HG02981 (cell line): ENCODE measurements at regions not wholly inside any gene's neighbourhood (a gene's known extent, or its start where the extent isn't known, plus 50 kb on each side); places are given as distances from the start of the nearest gene placed in this dataset.

ENCODE experiments used
- ATAC-seq: cut with Tn5 transposase; IDR thresholded peaks from one replicate; pipeline ENCODE4 v1.9.1; 2021; ENCODE audit warnings: mild to moderate bottlenecking, moderate library complexity; ENCODE audit not compliant: unreplicated experiment

DNA sequence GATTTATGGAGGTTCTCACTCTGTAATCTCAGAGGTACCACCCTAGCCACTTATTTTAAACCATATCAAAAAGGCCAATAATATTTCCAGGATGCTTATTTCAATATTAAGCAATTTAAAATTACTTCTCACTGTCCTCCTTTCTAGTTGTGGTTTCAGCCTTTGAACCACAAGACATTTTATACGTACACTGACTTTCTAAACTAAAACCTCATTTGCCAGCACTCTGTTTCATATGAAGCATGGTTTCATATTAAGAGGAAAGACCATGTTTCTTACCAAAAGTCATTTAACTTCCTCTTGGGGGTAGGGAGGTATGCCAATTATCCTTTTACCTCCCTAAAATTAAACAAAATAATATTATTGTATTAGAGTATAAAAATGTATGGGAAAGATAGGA, 399.8 kb downstream of the CDH7 start:
- ATAC-seq = peak; percentile 67

DNA sequence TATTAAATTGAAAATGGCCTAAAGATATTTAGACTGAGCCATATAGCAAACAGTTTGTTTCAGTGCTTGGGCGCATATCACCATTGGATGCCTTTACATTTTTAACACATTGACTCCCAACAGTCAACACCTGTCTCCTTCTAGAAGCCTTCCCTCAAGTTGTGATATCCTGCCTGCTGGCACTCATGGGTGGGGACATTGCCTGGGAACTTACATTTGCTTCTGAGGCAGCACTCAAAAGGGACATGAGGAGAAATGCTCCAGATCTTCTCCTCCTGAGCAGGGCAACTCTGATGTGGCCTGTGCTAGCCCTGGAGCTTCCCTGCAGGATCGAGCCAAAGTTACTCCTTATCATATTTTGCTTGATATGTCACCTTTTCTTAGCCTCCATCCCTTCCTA, 392.2 kb downstream of the CDH7 start:
- ATAC-seq = no peak

DNA sequence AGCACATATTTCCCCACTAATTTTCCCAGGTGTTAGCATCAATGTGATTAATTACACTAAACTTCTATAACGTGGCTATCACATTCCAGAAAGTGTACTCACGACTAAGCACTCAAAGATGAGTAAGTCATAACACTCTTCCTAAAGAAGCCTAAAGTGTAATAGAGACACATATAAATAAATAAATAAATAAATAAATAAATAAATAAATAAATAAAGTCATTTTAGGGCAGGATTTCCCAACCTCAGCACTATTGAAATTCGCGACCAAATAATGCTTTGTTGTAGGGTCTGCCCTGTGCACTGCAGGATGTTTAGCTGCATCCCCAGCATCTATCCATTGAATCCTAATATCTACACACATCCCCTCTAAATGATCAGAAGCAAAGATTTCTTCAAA, 390.9 kb downstream of the CDH7 start:
- no peak for ATAC-seq

DNA sequence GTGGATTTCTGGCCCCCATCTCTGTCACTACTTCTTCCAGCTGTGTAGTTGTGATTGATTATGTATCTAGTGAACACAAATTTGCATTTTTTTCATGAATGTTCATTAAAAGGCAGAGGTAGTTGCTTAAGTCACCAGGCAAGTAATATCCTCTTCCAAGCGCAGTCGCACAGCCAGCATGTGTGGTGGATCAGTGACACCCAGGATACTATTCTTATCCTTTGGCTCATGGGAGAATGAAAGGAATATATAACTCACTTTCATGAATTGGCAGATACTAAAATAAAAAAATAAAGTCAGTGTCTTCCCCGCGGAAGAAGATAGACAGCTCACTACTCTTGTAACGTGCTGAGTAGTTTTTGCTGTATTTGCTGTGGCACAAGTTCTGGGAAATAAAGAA, 387.8 kb downstream of the CDH7 start:
- no peak for ATAC-seq

DNA sequence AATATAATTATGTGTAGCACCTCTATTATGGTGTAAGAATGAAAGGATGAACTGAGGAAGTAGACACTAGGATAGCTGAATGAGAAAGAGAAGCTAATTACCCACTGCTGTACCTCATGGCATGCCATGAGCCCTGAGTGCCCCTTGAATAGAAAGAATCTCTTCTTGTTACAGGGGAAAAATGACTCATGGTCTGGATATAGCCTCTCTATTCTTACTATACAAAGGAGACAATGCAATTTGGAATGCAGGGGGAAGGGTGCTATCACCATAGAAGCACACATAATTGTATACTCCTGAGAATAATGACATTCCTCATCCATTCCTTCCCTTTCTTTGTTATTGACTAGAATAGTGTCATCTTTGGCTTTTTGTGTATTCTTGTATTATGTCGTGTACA, 385.2 kb downstream of the CDH7 start:
- no peak for ATAC-seq

DNA sequence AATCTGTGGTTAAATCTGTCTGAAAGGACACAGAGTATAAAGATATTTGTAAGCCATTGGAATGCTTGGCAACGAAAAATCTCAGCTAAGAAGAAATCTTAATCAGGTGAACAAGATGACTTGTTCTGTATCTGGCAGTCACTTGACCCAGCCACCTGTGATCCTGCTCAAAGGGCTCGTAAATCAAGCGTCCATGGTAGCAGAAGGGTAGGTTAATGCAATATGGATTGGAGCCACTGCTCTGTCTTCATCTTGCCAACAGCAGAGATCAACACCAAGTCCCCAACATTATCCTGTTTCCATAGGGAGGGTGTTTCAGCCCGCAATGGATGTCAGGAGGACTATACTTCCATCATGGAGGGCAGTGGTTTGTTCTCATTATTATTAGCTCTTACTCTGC, 378.4 kb downstream of the CDH7 start:
- no peak for ATAC-seq

DNA sequence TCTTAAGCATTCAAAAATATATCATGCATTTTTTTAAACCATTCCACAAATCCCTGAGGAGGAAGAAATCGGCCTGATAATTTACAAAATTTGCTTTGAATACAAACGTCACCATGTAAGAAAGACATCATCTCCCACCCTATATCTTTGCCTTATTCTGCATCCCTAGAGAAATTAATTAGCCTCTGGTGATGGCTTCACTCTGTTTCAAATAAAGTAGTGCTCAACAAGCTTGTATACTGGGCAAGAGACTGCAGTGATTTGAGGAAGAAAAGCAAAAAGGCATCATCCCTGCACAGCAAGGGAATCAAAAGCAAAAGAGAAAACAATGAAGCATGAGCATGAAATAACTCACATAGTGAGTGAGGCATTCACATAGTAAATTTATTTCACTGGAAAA, 375.5 kb downstream of the CDH7 start:
- no peak for ATAC-seq

DNA sequence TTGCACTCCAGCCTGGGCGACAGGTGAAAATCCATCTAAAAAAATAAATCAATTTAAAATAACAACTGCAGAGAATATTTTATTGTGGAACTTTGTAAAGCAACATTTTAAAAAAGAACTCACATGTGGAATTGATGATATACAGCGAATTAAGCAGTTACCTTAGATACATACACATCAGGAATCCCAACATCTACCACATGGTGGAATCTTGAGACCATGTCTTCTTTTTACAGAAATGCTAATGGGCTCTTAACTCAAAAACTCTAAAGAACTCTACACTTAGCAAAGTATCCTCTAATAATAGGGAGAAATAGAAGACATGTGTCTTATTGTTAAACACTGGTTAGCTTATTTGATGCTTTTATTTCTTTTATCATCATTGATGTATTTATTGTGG, 373.6 kb downstream of the CDH7 start:
- ATAC-seq = no peak

DNA sequence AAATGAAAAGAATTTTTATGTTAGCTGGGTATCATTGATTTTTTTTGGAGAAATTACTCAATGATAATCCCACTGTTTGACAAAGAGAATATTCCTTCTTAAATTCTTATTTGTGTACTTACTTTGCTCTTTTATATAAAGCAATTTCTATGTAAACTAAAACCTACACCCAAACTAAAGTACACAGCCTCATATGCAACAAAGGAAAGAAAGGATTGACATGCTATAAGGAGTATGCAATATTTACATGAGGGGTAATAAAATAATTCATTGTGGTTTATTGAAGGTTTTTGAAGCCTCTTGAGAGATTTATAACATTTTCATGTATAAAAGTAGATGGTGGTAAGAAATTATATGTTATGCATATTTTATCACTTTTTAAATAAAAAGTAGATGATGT, 368.5 kb downstream of the CDH7 start:
- no peak for ATAC-seq

DNA sequence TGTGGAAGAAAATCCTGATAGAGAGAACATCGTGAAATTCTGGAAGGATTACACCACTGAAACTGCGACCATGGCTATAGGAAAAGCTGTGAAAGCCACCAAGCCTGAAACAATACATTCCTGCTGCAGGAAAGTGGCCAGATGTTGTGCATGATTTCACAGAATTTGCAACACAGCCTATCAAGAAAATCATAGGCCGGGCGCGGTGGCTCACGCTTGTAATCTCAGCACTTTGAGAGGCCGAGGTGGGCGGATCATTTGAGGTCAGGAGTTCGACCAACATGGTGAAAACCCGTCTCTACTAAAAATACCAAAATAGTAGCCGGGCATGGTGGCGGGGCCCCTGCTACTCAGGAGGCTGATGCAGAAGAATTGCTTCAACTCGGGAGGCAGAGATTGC, 360.2 kb downstream of the CDH7 start:
- ATAC-seq = no peak

DNA sequence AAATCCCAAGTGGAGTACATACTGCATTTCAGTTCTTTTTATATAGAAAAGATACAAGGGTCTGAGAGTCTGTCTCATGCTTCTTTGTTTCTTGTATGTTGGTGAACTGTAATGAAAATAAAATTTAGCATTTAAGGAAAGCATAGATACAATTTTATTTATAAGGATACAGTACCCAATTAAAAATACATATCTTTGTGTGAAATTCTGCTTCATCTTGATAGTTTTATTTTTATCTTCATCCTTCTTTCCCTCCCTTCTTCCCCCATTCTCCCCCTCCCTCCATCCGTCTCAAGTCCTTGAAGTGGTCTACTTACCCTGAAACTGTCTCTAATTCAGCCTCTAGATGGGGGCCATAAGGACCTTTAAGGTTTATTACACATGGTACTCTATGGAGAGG, 359.8 kb downstream of the CDH7 start:
- no peak for ATAC-seq

DNA sequence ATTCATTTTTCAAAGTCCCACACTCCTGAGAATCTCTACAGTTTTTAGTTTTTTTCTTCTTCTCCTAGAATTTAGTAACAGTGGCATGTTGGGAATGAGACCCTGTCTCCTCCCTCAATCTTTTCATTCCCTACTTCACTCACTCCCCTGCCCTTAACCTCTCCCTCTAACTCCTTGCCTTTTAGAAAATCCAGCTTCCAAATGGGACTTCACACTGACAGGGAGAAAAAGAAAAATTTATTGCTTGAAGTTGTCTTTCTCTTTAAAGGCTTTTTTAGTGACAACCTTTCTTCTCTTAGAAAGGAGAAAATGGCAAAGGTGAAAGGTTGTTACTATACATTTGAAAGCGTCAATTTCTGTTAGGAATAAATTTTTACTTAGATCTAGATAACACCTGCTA, 359.2 kb downstream of the CDH7 start:
- ATAC-seq = no peak

DNA sequence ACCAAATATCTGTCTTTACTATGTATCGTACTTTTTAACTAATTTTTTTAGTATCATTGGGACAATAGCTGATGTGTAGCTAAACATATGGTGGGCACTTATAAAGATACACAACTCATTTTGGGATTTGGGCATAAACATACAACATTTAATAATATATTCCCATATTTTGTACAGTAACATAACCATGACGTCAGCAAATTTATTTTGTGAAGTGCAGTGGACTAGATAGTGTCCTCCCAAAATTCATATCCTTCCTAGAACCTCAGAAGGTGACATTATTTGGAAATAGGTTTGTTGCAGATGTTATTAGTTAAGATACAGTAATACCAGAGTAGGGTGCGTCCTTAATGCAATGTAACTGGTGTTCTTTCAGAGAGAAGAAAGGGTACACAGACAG, 356.7 kb downstream of the CDH7 start:
- no peak for ATAC-seq

DNA sequence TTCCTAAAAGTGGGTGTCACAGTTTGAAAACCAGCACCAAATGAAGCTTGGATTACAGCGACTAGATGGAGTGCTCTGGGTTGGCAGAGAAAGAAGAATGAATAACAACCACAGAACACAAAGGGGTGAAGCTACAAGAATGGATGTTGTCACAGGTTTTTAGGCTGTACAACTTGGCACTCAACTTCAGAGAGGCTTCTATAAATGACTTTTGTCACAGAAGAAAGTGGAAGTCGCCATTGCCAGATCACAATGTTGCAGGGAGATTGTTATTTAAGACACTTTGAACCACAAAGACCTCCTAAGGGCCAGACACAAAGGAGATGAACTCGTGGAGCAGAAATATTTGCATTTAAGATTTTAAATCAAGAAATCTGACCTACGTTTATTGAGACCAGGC, 354.2 kb downstream of the CDH7 start:
- no peak for ATAC-seq

DNA sequence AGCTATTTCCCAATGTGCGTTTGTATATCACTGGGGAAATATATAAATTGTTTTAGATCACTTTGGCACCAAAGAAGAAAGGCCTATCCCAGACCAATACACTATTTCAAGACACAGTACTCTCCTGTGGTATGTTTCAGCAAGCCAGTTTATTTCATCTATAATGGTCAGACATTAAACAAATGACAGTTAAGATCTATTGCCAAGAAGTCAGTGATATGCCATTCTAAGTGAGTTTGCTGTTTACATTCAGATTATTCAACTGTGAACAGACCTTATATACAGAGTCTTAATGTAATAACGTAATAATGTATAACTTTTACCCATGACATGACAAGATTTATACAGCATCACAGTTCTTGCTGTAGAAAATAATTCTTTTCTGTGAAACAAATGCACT, 352.7 kb downstream of the CDH7 start:
- no peak for ATAC-seq

DNA sequence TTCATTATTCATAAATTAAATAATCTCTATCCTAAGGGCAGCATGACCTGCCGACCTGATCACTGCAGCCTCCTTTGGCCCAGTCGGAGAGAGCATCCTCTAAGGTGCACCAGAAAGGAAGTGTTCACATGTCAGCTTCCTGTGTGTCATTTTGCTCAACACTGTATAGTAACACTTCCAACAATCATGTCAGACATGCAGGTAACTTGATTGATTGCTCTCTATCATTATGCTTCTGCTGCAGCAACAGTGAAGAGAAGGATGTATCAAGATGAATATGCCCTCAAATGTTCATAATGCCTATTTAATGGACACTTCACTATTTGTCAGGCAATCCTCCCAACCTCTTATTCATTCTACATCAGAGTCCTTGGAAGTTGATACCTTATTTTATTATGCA, 332.3 kb downstream of the CDH7 start:
- no peak for ATAC-seq

DNA sequence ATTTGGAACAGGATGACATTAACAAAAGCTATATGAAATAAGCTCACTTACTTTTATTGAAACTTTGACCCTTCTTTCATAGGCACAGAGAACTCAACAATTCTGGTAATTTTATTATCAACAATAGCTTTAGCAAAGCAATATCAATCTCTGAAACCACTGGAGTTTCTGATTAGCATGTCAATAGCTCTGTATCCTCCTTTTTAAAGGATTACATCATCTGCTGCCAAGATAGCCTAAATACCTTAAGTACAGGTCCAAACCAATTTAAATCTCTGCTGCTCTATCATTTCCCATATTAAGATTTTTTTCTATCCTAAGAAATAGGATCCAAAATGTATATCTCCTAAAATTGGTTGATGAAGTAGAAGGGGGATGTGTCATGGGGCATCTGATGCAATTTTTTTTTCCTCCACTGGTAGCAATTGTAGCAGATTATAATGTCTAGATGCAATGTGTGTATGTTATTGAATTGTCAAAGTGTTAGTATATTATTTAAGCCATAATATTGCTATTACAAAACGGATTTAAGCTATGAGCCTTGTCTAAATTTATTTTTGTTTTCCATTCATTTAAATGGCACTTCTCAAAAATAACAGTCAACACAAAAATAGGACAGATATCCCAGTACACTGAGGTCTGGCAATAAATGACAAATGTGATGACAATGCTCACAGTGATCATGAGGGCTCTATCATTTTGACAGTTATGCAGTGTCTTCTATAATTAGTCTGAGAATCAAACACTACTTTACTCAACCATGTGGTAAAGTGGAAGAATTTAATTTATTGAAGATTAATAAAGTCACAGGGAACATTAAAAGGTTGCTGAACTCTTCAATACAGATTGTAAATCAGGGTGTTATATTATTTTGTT, 328.4 kb downstream of the CDH7 start:
- no peak for ATAC-seq

DNA sequence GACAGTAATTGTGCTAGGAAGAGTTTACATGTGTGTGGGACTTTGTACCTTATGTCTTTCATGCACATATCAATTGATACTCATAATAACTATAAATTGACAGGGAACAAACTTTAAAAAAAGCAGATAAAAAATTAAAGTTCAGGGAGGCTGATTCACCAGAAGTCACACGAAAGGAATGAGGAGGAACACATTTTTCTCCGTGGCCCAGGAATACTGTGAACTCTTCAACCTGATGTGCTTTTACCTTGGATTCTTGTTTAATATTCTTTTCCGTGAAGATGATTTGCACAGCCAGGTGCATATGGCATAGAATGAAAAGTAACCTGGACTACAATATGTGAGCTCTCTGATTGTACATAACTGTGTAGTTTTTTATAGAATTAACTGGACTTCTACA, 326.3 kb downstream of the CDH7 start:
- no peak for ATAC-seq

DNA sequence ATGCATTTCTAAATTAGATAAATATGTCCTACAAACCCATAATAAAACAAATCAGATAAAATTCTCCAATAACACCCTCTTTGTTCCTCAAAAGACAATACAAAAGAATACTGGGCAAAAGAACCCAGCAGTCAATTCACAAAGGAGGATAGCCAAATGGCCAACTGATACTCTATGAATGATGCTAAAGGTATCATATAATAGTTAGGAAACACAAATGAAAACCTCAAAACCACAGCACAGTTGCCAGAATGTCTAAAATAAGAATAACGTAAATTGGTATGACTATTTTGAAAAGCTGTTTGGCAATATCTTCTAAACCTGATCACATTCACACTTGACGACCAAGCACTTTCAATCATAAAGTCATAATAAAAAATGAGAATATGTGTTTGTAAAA, 315.4 kb downstream of the CDH7 start:
- ATAC-seq = no peak

DNA sequence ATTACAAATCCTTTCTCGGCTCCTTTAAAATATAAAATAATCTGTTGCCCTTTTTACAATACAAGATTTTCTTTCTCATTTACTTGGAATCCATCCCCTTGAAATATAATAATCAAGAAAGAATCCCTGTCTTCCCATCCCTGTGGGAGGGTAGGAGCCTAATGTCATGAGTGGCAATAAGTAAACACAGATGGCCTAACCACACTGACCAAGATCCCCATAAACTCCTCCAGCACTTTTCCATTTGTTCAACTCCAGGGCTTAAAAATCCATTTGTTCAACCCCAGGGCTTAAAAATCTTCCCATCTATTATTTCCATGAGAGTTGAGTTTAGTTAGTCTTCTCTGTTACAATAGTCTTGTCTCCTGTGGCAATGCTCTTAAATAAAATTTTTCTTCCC, 297.6 kb downstream of the CDH7 start:
- no peak for ATAC-seq

DNA sequence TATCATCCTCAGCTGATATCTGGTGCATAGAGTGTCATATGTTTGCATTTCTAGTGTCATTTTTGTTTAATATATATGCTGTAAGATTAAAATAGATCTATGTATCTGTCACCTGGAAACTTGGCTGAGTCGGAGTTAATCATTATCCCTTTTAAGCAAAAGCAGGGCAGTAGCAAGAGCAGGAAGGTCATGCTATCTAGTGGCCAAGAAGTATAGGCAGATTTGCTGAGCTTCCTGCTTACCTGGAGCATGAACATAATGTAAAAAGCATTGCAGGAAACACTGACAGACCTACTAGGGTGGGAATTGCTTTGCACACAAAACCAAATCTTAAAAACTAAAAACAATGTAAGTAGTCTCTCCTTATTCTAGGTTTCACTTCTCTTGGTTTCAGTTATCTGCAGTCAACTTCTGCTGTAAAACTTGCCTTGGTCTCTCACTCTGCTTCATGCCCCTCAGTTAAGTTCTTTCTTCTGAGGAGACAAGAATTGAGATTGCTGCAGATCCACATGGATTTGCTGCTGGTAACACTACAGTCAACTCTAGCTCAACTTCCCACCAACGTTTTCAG, 295.3 kb downstream of the CDH7 start:
- ATAC-seq = peak; percentile 84

DNA sequence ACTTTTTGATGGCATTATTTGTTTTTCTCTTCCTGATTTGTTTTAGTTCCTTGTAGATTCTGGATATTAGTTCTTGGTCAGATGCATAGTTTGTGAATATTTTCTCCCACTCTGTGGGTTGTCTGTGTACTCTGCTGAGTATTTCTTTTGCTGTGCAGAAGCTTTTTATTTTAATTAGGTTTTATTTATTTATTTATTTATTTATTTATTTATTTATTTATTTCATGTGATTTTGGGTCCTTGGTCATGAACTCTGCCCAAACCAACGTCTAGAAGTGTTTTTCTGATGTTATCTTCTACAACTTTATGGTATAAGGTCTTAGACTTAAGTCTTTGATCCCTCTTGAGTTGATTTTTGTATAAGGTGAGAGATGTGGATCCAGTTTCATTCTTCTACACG, 292.2 kb downstream of the CDH7 start:
- ATAC-seq = no peak

DNA sequence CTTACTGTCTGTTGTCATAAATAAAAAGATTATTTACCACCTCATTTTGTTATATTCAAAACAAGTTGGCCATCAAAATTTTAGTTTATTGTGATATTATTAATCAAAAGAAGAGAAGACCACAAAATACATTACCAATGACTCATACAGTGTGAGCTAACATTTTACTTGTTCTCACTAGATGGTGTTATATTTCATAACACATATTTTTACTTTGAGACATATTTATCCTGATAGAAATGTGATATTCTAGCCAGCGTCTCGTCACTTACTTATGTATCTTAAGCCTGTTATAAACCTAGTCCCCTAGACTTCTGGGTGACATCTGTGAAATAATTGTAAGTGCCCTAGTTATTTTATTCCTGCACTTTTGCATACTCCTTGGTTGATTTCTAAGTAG, 263.2 kb downstream of the CDH7 start:
- no peak for ATAC-seq
